GM18526 (cell line): ENCODE measurements at regions not wholly inside any gene's neighbourhood (a gene's known extent, or its start where the extent isn't known, plus 50 kb on each side); places are given as distances from the start of the nearest gene placed in this dataset.

Experiments
- POLR2A ChIP-seq: IDR thresholded peaks from 3 replicates; pipeline ENCODE4 v1.6.1; 2011; ENCODE audit not compliant: insufficient read length; ENCODE audit errors: extremely low read depth

DNA sequence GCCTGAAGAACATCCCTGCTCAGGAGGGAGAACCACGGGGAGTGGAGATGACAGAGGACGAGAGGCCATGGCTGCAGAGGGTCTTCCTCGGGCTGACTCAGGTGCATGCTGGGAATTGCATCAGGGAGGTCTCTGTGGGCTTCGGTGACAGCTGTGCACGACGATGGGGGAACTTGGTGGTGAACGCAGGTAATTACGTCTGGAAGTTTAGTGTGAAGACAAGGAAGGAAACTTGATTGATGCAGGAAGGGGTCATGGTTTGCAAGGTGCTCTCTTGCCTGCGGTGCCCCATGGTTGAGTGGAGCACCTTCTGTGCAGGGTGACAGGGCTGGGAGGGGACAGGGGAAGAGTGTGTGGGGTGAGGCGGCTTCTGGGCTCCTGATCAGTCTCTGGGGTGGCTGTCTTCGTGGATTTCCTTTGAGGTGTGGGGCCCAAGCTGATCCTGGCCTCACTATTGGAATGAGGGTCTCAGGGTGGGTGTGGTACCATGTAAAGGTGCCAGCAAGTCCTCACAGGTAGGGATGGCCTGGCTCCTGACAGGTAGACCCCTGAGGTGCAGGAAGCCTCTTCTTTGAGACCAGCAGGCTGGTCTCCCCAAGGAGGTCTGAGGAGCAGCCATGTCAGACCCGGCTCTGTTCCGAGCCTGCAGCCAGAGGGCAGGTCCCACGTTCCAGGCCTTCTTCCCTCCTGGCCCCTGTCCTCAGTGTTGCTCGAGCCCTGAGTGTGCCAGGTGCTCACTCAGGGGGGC, 1020.1 kb downstream of the TBC1D22A start:
- TF ChIP-seq POLR2A = no peak

DNA sequence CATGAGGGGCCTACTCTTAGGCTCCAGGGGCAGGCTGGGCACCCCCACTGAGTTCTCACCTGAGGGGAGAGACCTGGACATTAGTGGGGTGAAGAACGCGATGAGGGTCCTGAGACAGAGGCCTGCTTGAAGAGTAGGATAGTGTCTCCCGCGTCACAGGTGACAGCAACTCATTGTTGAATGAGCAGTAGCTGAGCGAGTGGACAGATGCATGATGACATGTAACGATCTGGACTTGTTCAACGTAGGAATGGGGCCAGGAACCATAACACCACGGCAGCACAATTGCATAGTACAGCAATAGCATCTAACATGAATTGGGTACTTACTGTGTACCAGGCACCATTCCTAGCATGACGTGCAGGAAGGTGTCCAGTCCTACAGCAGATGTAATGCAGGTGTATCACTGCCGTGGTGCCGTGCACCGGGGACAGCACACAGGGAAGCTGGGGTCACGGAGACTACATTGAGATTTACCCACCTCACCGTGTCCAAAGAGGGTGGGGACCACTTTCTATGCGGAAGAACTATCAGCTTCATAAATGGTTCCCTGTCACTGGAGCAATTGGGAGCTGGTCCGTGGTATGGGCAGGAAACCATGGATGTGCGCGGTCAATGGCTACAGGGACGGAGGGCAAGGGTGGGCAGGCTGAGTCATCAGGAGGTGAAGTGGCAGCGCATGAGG, 1019.1 kb downstream of the TBC1D22A start:
- TF ChIP-seq POLR2A = no peak

DNA sequence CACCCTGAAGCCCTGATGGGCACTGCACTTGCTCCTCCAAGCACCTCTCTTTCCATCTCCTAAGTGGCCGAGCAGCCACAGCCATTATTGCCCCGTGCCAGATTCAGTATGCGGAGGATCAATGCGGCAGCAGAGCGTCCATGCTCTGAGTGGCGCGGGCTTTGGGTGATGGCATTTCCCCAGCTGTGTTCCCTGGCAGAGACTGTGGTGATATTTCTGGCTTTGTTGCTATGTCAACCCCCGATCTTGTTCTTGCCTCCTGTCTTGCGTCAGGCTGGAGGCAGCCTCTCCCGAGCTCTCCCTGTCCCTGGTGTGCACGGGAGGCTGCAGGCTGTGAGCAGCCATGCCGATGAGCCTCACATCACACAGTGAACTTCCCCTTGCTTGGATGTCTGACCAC, 1018.6 kb downstream of the TBC1D22A start:
- TF ChIP-seq POLR2A = no peak

DNA sequence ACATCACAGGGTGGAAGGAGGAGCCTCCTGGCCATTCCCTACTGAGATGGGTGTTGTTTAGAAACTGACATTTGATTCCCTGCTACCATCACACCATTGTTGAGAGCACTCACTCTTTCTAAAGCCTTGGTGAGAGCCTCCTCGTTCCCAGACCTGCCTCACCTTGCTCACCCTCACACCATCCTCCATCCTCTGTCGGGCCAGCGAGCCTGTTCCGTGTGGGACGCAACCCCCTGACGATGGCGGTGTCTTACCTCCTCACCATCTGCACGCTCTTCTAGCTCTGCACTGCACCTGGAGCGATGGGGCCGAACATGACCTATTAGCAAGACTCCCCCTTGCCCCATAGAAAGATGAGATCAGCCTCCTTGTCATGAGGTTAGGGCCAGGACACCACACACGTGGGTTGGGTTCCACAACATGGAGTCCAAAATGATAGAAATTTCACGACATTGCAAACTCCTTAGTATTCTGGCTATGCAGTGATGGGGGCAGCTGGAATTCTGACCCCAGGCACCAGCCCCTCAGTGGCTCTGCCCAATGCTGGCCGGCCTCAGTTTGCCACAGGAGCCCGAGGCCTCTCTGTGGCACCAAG, 1017.9 kb downstream of the TBC1D22A start:
- no peak for TF ChIP-seq POLR2A

DNA sequence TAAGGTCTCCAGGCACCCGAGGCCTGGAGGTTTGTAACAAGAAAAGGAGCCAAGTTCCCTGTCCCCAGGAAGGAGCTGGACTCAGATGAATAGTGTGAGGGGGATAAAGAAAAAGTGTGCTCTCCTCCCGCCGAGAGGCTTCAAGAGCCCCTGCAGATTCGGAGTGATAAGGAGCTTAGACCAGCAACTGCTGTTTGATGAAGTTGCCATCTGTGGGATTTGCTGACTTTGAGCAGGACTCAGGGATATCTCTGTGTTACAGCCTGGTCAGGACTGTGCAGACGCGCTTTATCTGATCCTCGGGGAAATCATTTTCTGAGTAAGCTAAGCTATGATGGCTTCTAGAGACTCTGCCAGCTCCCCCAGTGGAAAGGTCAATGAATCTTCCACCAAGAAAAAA, 1017.0 kb downstream of the TBC1D22A start:
- TF ChIP-seq POLR2A = no peak

DNA sequence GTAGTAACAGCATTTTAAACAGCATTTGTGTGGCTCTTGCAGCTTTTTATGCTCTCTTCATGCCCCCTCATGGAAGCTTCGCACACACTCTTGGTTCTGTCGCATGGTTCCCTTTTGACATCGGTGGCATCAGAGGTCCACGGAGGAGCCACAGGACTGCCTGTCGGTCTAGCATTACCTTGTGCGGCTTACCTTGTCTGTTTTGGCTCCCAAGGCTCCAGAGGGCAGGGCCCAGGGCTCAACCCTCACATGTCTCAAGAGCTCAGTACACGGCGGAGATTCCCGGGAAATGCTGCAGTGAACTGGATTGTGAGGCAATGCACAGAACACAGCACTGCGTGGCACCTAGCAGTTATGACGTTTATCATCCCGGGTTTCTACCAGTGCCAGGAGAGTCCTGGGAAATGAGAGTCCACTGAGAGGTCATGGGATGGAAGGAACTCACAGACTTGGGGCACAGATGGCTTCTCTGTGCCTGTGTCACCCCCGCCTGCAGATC, 1015.8 kb downstream of the TBC1D22A start:
- TF ChIP-seq POLR2A = no peak

DNA sequence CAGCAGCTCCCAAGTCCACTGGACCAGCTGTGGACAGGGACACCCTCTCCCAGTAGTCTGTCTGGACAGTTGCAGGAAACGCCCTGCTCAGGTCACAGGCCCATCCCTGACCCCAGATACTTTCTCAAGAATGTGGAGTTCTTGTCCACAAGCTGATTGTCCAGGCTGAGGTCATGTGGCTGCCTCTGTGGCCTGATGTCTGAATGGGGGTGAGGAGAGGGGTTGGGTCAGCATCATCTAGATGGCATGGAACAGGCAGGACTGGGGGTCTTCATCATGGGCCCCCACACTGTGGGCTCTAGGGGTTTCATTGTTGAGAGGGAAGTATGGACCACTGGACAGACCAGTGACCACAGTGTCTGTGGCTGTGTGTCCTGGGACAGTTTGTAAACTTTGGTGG, 1015.0 kb downstream of the TBC1D22A start:
- no peak for TF ChIP-seq POLR2A

DNA sequence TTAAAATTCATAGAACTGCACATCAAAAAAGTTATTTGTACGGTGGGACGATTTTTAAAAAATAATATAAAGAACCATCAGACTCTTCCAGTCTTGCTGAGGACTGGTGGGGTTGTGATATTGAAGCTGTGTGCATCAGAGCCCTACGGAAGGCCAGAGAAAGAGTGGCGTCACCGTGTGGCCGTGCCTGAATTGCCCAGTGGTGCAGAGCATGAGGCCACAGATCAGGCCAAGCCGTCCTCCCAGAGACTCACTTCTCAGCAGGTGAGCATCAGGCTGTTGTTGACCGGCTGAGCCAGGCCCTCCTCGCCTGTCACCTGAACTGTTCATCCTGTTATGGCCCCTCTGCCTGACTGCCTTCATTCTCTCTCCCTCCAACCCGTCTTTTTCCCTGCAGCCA, 1013.9 kb downstream of the TBC1D22A start:
- no peak for TF ChIP-seq POLR2A

DNA sequence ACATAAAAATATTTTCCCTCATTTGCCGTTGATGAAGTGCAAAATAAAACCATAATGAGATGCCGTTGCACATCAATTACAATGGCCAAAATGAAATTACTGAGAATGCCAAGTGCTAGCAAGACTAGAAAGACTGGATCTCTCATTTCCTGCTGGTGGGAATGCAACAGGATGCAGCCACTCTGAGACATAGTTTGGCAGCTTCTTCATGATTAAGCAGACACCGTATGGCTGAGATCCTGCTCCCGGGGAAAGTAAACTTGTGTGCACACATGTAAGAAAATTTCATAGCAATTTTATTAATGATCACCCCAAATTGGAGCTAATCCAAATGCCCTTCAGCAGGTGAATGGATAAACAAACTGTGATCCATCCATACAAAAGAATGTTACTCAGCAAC, 1013.2 kb downstream of the TBC1D22A start:
- no peak for TF ChIP-seq POLR2A

DNA sequence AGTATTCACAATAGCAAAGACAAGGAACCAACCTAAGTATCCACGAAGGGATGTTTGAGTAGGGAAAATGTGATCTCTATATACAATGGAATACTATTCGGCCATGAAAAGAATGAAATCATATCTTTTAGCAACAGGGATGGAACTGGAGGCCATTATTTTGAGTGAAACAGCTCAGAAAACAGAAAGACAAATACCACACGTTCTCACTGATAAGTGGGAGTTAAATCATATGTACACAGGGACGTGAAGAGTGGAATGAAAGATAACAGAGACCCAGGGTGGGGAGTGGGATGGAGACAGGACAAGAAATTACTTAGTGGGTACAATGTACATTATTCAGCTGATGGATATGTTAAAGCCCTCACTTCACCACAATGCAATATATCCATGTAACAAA, 1012.7 kb downstream of the TBC1D22A start:
- no peak for TF ChIP-seq POLR2A

DNA sequence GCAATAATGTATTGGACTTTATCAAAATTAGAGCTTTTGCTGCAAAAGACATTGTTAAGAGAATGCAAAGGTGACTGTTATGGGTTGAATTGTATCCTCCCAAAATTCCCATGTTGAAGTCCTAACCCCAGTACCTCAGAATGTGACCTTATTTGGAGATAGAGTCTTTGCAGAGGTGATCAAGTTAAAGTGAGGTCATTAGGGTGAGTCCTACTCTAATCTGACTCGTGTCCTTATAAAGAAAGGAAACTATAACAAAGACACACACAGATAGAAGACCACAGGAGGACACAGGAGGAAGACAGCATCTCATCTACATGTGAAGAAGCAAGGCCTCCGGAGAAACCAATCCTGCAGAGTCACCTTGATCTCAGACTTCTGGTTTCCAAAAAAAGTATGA, 1011.2 kb downstream of the TBC1D22A start:
- TF ChIP-seq POLR2A = no peak

DNA sequence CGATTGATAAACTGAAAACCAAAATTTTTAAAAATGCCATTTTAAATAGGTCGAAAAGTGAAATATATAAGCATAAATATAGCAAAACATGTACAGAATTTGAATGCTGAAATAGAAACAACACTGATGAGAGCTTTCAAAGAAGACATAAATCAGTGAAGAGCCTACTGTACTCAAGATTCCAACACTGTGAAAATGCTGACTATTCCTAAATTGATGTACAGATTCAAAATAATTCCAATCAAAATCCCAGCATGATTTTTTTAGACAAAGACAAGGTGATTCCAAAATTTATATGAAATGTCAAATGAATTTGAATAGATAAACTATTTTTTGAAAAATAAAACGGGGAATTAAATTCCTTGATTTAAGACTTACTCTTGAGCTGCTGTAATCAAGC, 1010.4 kb downstream of the TBC1D22A start:
- TF ChIP-seq POLR2A = no peak

DNA sequence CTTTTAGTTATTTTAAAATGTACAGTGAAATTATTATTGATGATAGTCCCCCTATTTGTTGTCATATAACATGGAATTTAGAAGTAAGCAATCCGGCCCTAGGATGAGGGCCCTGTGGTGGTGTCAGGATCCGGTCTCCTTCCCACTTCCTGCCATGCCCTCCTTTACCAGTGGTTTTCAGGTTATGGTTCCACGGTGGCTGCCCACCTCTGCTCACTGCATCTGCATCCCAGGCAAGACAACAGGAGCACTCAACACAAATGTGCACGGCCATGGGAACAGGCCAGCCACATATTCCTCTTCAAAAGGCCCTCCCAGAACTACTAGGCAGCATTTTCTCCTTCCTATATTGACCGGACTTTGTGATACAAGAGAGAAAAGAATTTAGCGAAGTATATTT, 1007.2 kb downstream of the TBC1D22A start:
- no peak for TF ChIP-seq POLR2A

DNA sequence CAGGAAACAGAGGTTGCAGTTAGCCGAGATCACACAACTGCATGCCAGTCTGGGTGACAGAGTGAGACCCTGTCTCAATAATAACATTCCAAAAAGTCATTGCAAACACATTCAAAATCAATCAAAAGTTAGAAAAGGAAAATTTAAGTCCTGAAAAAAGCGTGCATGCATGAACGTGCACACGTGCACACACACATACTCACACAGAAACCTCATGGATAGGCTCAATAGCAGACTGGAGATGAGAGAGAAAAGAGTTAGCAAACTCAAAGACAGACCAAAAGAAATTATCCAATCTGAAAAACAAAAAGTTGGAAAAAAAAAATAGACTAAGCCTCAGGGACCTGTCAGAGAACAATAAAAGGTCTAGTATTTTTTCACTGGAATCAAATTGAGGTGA, 1005.6 kb downstream of the TBC1D22A start:
- TF ChIP-seq POLR2A = no peak

DNA sequence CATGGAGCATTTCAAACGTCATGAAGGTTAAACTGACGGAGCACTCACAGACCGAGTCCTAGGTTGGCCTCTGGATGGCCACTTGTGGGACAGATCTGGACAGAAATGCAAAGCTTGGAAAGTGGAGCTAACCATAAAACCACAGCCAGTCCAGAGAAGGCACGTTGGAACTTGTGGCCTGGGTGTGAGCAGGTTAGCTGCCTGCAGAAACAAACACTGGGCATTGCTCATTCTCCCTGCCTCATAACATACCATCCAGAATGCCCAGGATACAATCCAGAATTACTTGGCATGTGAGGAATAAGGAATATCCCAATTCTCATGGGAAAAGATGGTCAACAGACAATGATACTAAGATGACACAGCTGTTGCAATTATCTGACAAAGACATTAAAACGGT, 1005.0 kb downstream of the TBC1D22A start:
- no peak for TF ChIP-seq POLR2A

DNA sequence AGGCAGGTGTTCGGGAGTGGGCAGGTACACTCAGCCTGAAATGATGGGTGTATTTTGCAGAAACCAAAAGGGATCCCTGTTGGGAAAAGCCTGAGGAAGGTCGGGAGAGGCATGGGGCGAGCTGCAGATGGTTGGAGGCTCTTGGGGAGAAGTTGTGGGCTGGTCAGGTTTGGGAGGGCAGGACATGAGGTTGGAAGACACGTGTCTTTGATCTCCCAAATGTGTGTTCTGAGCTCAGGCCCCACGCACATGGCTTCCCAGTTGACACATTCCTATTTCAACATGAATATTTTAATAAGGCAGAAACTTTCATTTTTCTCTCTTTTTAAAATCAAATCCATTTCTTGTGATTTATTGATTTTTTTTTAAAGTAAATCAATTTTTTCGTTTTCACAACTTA, 1003.3 kb downstream of the TBC1D22A start:
- TF ChIP-seq POLR2A = no peak

DNA sequence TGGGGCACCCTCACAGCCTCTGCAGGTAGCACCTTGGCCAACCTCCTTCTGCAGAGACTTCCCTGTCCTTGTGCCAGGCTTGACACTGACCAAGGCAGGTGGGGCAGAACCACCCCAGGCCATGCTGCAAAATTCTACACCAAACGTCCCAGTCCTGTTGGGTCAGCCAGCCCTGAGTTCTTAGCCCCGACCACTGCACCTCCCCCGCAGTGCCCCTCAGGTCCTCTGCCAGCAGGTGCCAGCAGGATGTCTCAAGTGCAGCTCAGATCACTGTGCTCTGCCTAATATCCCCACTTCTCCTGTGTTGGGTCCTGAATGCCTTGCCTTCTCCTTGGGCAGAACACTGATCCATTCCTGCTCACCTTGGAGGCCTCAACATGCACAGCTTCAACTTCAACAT, 999.7 kb downstream of the TBC1D22A start:
- no peak for TF ChIP-seq POLR2A

DNA sequence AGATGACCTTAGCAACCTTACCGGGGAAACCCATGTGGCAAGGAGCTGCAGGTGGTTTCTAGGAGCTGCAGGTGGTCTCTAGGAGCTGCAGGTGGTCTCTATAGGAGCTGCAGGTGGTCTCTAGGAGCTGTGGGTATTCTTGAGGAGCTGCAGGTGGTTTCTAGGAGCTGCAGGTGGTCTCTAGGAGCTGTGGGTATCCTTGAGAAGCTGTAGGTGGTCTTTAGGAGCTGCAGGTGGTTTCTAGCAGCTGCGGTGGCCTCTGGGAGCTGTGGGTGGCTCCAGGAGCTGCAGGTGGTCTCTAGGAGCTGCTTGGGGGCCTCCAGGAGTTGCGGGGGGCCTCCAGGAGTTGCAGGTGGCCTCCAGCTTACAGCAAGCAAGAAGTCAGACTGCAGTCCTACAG, 997.5 kb downstream of the TBC1D22A start:
- no peak for TF ChIP-seq POLR2A
